SK-N-SH treated with all-trans-retinoic acid at 6 μM for 48 hours (cell line): ENCODE measurements at regions not wholly inside any gene's neighbourhood (a gene's known extent, or its start where the extent isn't known, plus 50 kb on each side); places are given as distances from the start of the nearest gene placed in this dataset.

ENCODE experiments used
- ARNTL ChIP-seq: fragments of 450-650 bp; formaldehyde crosslinking; IDR thresholded peaks from 2 replicates; pipeline ENCODE4 v1.5.0; 2020; ENCODE audit warnings: low read depth, mild to moderate bottlenecking, moderate library complexity, borderline replicate concordance
- GLIS3 ChIP-seq: fragments of 250-450 bp; sonication (Bioruptor Pico); IDR thresholded peaks from 2 replicates; pipeline ENCODE4 v1.5.0; 2020; ENCODE audit warnings: mild to moderate bottlenecking, moderate library complexity
- OSR1 ChIP-seq: fragments of 250-450 bp; sonication (Bioruptor Pico); IDR thresholded peaks from 2 replicates; pipeline ENCODE4 v1.8.0; 2022; ENCODE audit warnings: moderate library complexity, mild to moderate bottlenecking, inconsistent platforms
- RARB ChIP-seq: fragments of 250-450 bp; sonication (Bioruptor Pico); IDR thresholded peaks from 2 replicates; pipeline ENCODE4 v1.8.0; 2021; ENCODE audit warnings: mild to moderate bottlenecking, moderate library complexity
- TCF4 ChIP-seq: fragments of 250-450 bp; sonication (Bioruptor Pico); IDR thresholded peaks from 2 replicates; pipeline ENCODE4 v1.8.0; 2021; ENCODE audit warnings: mild to moderate bottlenecking, moderate library complexity, borderline replicate concordance
- ZC3H10 ChIP-seq: fragments of 250-450 bp; sonication (Bioruptor Pico); IDR thresholded peaks from 2 replicates; pipeline ENCODE4 v1.5.1; 2021; ENCODE audit warnings: mild to moderate bottlenecking, moderate library complexity
- ZFP30 ChIP-seq: fragments of 450-650 bp; formaldehyde crosslinking; IDR thresholded peaks from 2 replicates; pipeline ENCODE4 v1.5.0; 2022; ENCODE audit warnings: mild to moderate bottlenecking, moderate library complexity
- ZNF565 ChIP-seq: fragments of 450-650 bp; formaldehyde crosslinking; conservative IDR thresholded peaks from 2 replicates; pipeline ENCODE4 v1.5.0; 2020; ENCODE audit warnings: low read depth, mild to moderate bottlenecking, moderate library complexity
- ZNF70 ChIP-seq: fragments of 450-650 bp; formaldehyde crosslinking; IDR thresholded peaks from 2 replicates; pipeline ENCODE4 v1.5.0; 2020; ENCODE audit warnings: mild to moderate bottlenecking, moderate library complexity
- ZNF8 ChIP-seq: fragments of 450-650 bp; formaldehyde crosslinking; IDR thresholded peaks from 2 replicates; pipeline ENCODE4 v1.5.0; 2020; ENCODE audit warnings: mild to moderate bottlenecking, moderate library complexity
- TF ChIP-seq, protein P1 (sequence below): fragments of 250-450 bp; sonication (Bioruptor Pico); IDR thresholded peaks from 2 replicates; pipeline ENCODE4 v1.8.0; 2020; ENCODE audit warnings: mild to moderate bottlenecking, moderate library complexity, borderline replicate concordance
- TF ChIP-seq, protein P2 (sequence below): fragments of 250-450 bp; sonication (Bioruptor Pico); IDR thresholded peaks from 2 replicates; pipeline ENCODE4 v1.5.1; 2020; ENCODE audit warnings: low read depth, mild to moderate bottlenecking, moderate library complexity

DNA sequence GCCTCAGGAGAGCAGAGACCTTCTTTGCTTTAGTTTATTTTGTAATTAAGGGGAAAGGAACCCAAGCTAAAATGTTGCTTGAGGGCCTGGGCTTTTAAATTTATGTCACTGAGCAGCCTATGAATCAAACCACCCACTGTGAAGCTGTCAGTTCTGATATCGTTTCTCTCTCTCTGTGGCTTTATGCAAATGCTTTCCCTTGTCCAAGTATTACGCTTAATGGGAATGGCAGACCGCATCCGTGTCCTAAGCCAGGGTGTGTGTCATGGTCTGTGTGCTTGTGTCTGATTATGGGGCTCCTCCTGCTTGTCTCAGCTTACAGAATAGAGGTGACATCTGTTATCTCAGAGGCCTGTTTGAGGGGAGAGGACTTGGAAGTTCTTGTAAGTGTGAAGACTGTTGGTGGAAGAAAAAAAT is 82.4 kb downstream of the EBLN2 start:
- TF ChIP-seq RARB (CRISPR knock-in tag) (no peak), ARNTL (no peak), GLIS3 (CRISPR knock-in tag) (no peak), ZFP30 (CRISPR knock-in tag) (no peak), OSR1 (CRISPR knock-in tag) (no peak), ZC3H10 (CRISPR knock-in tag) (no peak), ZNF8 (CRISPR knock-in tag) (no peak), ZNF565 (CRISPR knock-in tag) (no peak), TCF4 (CRISPR knock-in tag) (no peak), ZNF70 (CRISPR knock-in tag) (no peak)
- TF ChIP-seq, protein P1, sequence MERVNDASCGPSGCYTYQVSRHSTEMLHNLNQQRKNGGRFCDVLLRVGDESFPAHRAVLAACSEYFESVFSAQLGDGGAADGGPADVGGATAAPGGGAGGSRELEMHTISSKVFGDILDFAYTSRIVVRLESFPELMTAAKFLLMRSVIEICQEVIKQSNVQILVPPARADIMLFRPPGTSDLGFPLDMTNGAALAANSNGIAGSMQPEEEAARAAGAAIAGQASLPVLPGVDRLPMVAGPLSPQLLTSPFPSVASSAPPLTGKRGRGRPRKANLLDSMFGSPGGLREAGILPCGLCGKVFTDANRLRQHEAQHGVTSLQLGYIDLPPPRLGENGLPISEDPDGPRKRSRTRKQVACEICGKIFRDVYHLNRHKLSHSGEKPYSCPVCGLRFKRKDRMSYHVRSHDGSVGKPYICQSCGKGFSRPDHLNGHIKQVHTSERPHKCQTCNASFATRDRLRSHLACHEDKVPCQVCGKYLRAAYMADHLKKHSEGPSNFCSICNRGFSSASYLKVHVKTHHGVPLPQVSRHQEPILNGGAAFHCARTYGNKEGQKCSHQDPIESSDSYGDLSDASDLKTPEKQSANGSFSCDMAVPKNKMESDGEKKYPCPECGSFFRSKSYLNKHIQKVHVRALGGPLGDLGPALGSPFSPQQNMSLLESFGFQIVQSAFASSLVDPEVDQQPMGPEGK = no peak
- TF ChIP-seq, protein P2, sequence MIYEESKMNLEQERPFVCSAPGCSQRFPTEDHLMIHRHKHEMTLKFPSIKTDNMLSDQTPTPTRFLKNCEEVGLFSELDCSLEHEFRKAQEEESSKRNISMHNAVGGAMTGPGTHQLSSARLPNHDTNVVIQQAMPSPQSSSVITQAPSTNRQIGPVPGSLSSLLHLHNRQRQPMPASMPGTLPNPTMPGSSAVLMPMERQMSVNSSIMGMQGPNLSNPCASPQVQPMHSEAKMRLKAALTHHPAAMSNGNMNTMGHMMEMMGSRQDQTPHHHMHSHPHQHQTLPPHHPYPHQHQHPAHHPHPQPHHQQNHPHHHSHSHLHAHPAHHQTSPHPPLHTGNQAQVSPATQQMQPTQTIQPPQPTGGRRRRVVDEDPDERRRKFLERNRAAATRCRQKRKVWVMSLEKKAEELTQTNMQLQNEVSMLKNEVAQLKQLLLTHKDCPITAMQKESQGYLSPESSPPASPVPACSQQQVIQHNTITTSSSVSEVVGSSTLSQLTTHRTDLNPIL (CRISPR knock-in tag) = no peak
